HG03097 (cell line): ENCODE measurements at regions not wholly inside any gene's neighbourhood (a gene's known extent, or its start where the extent isn't known, plus 50 kb on each side); places are given as distances from the start of the nearest gene placed in this dataset.
"Not testable (repeated sequence)": the region's sequence is repeated elsewhere in the genome, so short reads cannot be mapped to it uniquely, and the experiment has no call there.

Experiments
- ATAC-seq: cut with Tn5 transposase; IDR thresholded peaks from one replicate; pipeline ENCODE4 v1.9.1; 2021; ENCODE audit not compliant: unreplicated experiment, low FRiP score

DNA sequence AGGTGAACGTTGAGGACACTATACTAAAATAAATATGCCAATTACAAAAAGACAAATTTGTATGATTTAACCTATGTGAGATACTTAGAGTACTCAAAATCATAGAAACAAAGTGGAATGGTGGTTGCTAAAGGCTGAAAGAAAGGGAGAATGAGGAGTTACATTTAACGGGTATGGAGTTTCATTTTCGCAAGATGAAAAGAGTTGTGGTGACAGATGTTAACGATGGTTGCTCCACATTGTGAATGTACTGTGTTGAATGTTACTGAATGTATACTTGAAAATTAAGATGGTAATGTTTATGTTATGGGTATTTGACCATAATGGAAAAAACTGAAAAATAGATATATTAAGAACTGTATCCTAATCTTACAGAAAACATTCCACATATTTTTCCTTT is 51.3 kb upstream of the MOCS2 start:
- ATAC-seq: no peak

DNA sequence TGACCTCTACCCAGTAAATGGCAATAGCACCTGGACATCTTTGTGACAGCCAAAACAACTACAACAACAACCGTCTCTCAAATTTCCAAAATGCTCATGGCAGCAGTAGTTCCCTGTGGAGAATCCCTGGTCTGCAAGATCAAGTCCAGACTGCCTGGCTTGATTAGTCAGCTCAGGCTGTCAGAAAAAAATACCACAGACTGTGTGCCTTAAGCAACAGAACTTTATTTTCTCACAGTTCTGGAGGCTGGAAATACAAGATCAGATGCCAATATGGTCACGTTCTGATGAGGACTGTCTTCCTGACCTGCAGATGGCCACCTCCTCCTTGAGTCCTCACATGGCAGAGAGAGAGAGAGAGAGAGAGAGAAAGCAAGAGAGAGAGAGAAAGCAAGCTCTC is 52.3 kb upstream of the MOCS2 start:
- ATAC-seq: no peak

DNA sequence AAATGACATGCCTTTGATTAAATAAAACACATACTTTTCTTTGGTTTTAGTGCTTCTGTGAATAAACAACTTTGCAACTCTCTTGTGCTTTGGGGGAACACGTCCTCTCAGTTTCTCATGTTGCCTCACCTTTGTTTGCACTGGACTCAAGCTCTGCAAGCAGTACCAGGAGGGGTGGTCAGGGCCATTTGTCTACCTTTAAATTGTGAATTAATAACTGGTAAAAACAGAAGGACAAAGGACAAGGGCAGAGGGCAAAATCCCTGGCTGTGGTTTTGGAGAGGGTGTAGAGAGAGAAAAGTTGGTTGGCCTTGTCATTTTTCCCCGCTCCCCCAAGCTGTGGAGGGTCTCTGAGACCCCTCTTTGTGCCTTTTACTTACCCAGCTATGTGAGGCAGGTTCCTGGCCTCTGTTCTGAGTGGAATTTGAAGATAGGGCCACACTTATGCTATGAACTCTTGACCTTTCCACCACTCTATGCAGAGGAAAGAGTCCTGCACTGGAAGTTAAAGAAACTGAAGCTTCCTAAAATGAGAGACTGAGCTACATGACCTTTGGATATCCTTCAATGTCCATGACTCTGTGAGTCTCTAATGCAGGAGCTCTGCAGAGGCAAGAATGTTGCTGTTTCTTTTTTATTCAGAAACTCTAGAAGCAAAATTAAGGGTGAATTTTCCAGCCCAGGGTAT is 55.1 kb upstream of the MOCS2 start:
- ATAC-seq: no peak

DNA sequence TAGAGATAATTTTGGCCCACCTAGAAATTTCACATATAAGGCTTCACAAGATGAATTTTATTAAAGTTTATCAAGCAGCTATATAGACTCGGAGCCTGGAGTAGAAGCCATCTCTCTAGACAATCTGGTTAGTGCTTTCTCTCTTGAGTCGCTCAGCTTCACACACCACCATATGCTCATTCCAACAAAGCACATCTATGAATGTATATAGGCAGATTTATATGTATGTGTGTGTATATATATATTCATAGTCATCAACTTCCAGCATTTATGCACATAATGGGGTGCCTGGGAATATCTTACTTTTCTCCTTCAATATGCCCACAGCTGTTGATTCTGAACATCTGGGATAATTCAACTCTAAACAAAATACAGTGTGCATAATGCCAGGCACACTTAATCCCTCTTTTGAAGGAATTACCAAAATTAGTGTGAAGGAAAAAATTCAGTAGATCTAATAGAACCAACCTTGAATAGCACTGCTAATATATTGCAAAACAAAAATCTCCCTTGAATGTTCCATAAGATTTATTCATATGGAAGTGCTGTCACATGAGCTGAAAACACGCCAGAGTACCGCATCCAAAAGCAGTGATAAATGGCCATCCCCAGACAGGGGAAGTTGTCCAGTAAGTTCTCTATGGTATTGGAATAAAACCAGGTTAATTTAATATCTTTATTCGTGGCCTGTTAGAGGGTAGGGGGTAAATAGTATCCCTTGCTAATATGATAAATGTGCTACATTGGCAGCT is 56.0 kb upstream of the MOCS2 start:
- no peak for ATAC-seq

DNA sequence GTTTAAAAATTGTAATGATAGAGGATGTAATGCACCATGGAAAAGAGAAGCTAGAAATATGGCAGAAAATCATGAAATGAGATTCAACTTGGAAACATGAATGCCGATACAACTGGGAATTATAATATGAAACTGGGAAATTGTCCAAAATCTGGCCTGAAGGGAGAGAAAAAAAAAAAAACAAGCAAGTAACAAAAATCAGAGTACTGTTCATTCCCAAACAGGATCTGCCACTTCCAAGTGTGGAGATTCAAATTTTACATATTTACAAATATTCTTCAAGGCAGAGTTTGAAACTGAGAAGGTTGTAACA is 56.6 kb upstream of the MOCS2 start:
- no peak for ATAC-seq

DNA sequence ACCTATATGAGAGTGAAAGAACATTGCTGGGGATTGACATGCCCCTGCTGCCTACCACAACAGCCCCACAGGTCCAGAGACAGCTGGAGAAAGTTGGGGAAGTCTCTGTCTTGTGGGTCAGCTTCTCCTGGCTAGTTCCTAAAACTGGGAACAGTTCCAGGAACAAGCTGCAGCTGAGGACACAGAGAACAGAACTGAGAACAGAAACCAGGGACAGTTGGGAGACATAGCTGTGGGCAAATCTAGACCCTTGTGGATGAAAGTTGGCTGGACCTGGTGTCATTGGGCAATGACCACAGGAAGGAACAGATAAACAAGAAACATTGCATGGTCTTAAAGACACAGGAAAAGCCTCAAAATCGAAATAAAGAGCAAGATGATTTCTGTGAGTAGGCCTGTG is 58.3 kb upstream of the MOCS2 start:
- ATAC-seq: no peak

DNA sequence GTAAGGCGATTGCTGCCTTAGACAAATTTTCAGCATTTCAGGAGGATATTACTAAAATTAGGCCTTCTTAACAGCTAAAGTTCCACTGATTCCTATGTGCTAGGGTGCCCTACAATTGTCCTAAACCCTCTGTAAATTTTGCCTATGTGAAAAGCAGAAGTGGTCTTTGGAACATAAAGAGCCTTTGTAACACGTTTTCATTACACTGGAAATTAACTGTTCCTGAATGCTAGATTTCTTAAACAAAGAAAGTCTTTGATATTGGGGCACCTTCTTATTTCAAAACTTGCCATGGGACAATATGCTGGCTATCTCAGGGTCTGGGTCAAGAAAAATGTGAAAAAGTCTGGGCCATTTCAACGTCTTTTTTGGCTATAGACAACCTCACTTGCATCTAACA is 60.4 kb upstream of the MOCS2 start:
- ATAC-seq: no peak

DNA sequence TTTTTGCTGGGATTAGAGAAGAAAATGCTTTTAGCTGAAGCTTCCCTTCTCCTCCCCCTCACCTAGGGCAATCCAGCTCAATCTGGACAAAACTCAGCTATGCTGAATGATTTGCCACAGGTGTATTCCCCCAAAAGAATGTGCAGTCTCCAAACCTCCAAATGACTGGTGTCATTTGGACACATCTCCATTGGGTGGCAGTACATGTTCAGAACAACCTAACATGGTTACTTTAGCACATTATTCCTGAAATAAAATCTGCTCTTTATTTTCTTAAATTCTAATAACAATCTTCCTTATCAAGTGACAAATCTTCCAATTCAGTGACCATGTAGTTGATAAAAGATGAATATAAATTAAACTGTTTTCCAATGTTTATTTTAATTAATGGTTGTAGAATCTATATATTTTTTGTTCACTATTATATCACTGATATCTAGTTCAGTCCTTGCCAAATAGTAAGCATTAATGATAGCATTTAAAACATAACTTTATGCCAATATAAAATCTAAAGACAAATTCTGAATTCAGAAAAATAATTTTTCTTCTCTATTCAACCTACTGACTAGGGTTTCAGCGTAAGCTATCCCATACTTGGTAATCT is 61.3 kb upstream of the MOCS2 start:
- no peak for ATAC-seq

DNA sequence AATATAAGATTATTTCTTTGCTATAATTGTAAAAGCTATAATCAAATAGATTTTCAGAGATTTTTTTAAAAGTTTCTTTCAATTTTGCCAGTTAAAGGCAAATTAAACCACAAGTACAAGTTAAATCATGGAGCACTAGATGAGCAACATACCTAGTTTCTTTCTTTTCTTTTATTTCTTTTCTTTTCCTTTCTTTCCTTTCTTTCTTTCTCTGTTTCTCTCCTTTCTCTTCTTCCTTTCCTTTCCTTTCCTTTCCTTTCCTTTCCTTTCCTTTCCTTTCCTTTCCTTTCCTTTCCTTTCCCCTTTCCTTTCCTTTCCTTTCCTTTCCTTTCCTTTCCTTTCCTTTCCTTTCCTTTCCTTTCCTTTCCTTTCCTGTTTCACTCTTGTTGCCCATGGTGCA is 62.5 kb upstream of the MOCS2 start:
- ATAC-seq: not testable (repeated sequence)

DNA sequence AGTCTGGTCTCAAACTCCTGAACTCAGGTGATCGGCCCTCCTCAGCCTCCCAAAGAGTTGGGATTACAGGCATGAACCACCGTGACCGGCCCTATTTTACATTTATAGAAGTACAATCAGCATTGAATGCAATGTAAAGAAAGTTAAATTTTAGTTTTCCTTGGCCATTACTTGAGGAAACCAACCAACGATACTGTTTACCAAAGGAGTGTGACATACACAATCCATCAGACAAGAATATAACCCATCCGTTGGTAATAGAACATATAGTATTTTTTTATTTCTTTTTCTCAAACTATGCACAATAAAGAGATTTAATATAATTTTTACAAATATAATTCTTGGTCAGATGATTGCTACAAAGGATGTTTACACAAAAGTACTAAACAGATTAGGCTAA is 63.1 kb upstream of the MOCS2 start:
- no peak for ATAC-seq

DNA sequence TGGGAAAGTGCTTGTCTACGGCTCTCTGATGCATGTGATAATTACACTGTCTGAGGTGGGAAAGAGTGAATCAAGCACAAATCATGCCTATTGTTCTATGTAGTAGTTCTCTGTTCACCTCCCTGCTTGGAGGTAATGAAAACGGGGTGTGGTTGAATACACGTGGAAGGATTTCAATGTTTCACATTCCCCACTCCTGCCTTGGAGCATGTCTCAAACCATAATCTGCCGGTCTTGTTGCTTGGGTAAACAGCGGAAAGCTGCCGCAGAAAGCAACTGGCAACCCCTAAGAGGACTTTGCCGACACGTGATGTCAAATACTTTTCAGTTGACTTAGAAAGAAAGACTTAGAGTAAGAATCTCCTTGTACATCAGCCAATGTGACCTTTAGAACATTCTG is 63.5 kb upstream of the MOCS2 start:
- ATAC-seq: no peak

DNA sequence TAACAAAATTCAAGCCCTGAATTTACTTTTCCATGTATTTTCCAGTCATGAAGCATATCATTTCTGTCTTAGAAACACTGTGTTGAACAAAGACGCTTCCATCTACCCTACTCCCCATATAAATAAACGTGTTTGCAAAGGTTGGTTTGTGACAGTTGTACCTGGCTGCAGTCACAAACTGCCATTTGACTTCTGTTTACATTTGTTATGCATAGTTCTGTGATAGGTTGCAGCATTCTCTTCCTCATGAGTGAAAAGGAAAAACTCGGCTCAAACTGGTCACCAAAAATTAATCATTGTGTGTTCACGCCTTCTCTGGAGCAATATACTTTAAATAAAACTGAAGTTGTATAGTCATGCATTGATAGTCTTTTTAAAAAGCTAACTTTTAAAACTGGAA is 69.3 kb upstream of the MOCS2 start:
- no peak for ATAC-seq

DNA sequence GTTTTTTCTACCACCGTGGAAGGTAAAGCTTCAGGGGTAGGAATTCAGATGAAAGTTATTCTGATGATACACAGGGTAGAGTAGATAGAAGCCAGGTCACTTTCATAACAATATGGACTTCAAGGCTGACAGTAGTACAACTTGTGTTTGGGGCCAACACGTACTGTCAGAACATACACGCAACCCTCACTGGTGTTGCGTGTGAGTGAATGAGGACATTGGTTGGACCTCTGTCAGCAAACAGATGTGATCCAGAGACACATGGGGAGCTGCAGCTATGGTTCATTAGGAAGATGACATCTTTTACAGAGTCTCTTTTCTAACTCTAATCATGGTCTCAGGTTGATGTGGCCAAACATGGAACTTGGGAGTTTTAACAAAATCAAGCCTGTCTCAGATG is 70.1 kb upstream of the MOCS2 start:
- ATAC-seq: no peak

DNA sequence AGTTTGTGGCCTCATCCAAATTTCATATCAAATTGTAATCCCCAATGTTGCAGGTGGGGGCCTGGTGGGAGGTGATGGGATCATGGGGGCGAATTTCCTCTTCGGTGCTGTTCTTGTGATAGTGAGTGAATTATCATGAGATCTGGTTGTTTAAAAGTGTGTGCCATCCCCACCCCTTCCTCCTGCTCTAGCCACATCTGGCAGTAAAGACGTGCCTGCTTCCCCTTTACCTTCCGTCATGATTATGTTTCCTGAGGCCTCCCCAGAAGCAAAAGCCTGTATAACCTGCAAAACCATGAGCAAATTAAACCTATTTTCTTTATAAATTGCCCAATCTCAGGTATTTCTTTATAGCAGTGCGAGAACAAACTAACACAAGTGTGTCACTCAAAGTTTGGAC is 71.0 kb upstream of the MOCS2 start:
- ATAC-seq: no peak

DNA sequence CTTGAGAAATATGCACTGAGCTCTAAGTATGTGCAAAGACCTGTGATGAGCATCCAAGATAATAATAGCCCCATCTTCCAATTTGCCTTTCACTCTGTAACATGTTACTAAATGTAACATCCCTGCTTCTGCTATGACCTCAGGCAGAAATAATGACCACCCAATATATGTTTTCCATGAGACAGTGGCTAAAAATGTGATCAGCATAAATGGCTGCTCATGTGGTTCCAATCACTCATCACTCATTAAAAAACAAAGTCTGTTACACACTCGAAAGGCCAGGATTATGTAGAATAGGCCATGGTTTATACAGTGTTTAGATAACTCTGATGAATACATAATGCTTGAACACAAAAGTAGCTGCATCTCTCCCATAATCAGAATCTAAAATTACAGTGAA is 71.4 kb upstream of the MOCS2 start:
- no peak for ATAC-seq

DNA sequence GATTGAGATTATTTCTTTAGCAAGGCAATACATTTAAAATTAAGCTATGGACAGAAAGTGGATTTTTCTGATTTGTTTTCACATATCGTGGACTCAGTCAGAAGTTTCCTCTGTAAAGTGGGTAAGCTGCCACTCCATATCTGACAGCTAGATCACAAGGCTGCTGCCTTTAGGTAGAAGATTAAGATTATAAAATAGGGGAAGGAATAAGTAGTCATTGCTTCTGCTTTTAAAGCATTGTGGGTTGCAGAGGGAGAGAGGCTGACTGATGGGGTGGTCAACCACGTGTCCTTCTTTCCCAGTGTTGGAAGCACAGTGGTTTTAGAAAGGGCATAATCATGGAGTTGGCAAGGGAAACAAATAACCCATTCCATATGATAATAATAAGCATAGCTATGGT is 74.3 kb upstream of the MOCS2 start:
- ATAC-seq: no peak

DNA sequence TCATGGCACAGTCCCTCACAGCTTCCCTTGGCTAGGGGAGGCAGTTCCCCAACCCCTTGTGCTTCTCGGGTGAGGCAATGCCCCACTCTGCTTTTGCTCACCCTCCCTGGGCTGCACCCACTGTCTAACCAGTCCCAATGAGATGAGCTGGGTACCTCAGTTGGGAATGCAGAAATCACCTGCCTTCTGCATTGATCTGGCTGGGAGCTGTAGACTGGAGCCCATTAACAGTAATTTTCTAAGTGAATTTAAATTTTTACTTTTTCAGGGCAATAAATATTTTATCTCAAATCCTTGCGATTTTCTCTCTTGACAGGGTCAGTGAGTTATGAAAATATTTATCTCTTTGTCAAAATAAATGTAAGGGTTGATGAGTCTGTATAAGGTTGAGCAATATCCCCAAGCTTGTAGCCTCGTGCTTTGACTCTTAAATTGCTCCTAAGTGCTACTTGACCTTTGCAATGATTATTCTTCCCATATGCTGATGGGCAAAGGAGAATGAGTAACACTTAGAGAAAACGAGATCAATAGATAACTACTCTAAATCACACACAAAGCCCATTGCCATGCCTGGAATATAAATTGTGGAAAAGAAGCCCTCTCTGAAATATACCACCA is 82.1 kb upstream of the MOCS2 start:
- no peak for ATAC-seq

DNA sequence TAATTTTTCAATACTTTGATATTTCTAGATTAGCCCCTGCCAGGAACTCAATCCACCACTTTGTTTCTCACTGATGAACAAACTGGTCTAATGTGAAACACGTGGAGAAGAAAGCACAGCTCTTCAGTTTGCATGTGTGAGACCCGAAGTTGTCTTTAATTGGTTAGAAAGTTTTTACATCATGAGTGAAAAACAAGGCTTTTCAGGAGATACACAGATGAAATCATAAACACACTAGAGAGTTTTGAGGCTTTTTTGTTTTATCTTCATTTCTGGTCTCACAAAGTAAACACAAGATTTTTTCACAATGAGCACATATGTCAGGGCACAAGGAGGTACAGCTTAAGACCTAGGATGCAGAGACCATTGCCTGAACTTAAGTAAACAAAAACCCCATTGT is 84.5 kb upstream of the MOCS2 start:
- ATAC-seq: no peak

DNA sequence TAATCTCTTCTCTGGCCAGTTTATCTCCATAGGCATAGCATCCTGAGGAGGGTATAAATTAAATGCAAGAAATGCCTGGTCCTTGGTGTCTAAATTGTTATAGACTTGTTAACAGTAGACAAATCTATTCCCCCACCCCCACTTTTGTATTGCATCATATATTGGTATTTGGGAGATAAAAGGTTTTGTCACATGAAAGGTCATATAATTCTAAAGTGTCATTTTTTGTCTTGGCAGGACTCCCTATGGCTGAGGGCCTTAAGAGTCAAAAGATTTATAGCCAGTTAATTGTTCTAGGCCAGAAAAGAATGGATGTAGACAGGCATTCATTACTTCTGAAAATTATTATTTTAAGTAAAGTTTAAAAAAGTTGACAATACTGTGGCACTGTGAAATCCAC is 90.3 kb upstream of the MOCS2 start:
- ATAC-seq: no peak

DNA sequence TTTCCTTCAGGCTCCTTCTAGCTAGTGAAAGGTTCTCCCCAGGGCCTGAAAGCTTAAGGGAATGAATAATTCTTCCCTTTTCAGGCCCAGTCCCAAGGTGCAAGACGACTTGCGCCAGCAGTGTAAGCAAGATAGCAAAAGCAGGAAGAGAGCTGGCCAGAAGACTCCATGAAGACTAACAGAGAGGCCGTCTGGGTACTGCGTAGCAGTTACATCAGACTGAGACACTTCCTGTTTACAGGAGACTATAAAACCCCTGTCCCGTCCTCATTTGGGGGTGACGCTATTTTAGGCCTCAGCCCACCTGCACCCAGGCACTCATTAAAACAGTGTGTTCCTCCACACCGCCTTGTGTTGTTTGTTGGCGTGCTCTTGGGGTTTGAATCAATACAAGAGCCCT is 90.7 kb upstream of the MOCS2 start:
- no peak for ATAC-seq

DNA sequence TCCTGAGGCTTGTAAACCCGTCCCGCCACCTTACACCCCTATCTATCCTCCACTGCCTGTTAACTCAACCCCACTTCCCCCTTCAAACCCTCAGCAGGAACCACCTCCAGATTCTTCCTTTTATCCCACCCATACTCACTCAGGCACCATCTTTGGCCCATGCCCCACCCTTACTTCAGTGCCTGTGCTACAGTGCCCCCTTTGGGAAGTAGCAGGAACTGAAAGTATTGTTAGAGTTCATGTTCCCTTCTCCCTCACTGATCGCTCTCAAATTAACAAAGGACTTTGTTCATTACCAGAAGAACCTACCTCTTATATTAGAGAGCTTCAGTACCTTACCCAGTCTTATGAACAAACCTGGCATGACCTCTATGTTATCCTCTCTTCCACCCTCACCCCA is 92.2 kb upstream of the MOCS2 start:
- ATAC-seq: no peak

DNA sequence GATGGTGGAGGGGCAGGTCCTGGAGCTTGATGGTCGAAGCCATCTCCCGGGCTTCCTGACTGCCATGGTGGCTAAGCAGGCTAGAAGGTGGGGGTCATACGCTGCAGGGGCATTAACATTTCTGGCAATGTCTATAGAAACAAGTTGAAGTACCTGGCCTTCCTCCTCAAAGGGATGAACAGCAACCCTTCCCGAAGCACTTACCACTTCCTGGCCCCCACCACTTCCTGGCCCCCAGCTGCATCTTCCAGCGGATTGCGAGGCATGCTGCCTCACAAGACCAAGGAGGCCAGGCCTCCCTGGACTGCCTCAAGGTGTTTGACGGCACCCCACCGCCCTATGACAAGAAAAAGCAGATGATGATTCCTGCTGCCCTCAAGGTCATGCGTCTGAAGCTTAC is 97.0 kb upstream of the MOCS2 start:
- no peak for ATAC-seq
